ENCODE measurements at regions not wholly inside any gene's neighbourhood (a gene's known extent, or its start where the extent isn't known, plus 50 kb on each side); places are given as distances from the start of the nearest gene placed in this dataset.

GRCh38 chr6:18555750-18556149 is 168.6 kb downstream of the RNF144B start:
- no peak overlapping the region for H3K9ac ChIP-seq (ENCODE audit: control insufficient read depth, insufficient read depth, low read length)
- no peak overlapping the region for H2AFZ ChIP-seq (ENCODE audit: control insufficient read depth, low read depth, low read length)
- ATAC-seq = no peak
- no peaks in the 10 kb centered on the region for H3K9me3 ChIP-seq (replicated peaks; ENCODE audit: control insufficient read depth, insufficient read depth, low read length)
- H4K20me1 ChIP-seq (ENCODE audit: control insufficient read depth, insufficient read depth) = no peaks in the 10 kb centered on the region
- no peak for FAIRE-seq
- no peak overlapping the region for H3K4me3 ChIP-seq
- POLR2A ChIA-PET = no interaction called here
- 0% methylated on average over 2 of the region's 2 CpGs for WGBS (ENCODE audit: insufficient coverage, insufficient replicate concordance, low lambda C conversion rate, missing lambda C conversion rate)
- H3K27ac ChIP-seq (ENCODE audit: control insufficient read depth, insufficient read depth) = no peak overlapping the region
- no peaks in the 10 kb centered on the region for H3K36me3 ChIP-seq (ENCODE audit: control insufficient read depth in 2 of 2, insufficient read depth in 2 of 2, low read length in 1 of 2)
- intact Hi-C loops (cut with micrococcal nuclease; ENCODE audit: unreplicated experiment) = no loop called here
- H3K27me3 ChIP-seq (replicated peaks in 1 of 2; ENCODE audit: control insufficient read depth in 2 of 2, insufficient read depth in 2 of 2, low read length in 1 of 2) = no peaks in the 10 kb centered on the region
- SMC1A ChIA-PET (ENCODE audit: uncharacterized antibody, unreplicated experiment) = no interaction called here
- RAD21 ChIA-PET (ENCODE audit: unreplicated experiment) = no interaction called here
- H3K79me2 ChIP-seq (ENCODE audit: control insufficient read depth, insufficient read depth, low read length) = no peaks in the 10 kb centered on the region
- in situ Hi-C loops (cut with MboI) = no loop called here
- H3K4me2 ChIP-seq (ENCODE audit: control insufficient read depth, insufficient read depth) = no peak overlapping the region
- DNase-seq (ENCODE audit: low read depth, low spot score) = no peak
- BruUV-seq (replicated peaks) = no TSS peak
- TF ChIP-seq JUNB (IDR thresholded peaks at IDR 0.05) (no peak), ZNF274 (IDR thresholded peaks at IDR 0.05; ENCODE audit: insufficient read depth, insufficient read length) (no peak), BRCA1 (IDR thresholded peaks at IDR 0.05; ENCODE audit: low read depth, low read length) (no peak), PAX8 (IDR thresholded peaks at IDR 0.05) (no peak), MEF2A (IDR thresholded peaks at IDR 0.05; ENCODE audit: insufficient read depth, low read depth, low read length) (no peak), REST (IDR thresholded peaks at IDR 0.05; ENCODE audit: low read depth, low read length) (no peak), BCLAF1 (IDR thresholded peaks at IDR 0.05) (no peak)
- H3K4me1 ChIP-seq (ENCODE audit: control insufficient read depth, insufficient read depth, low read length) = no peaks in the 10 kb centered on the region
- CTCF ChIA-PET = no interaction called here

All from GM12878 (cell line).